ENCODE measurements at regions not wholly inside any gene's neighbourhood (a gene's known extent, or its start where the extent isn't known, plus 50 kb on each side); places are given as distances from the start of the nearest gene placed in this dataset.
"Not testable (repeated sequence)": the region's sequence is repeated elsewhere in the genome, so short reads cannot be mapped to it uniquely, and the experiment has no call there.

- H3K9me3 Mint-ChIP-seq, H3K27ac Mint-ChIP-seq: not testable (repeated sequence)
Measured at GRCh38 chr3:134740077-134740476, 55.0 kb upstream of the EPHB1 start.

GRCh38 chr3:134742202-134742601 lies 52.9 kb upstream of the EPHB1 start:
- H3K27ac Mint-ChIP-seq = no peak overlapping the region
- CTCF ChIA-PET = no interaction called here
- no peak for DNase-seq
- no peaks in the 10 kb centered on the region for H3K4me1 Mint-ChIP-seq
- no peak overlapping the region for H3K4me3 Mint-ChIP-seq
- H3K27me3 Mint-ChIP-seq = peaks cover 4% of the 10 kb centered on the region
- no peaks in the 10 kb centered on the region for H3K36me3 Mint-ChIP-seq (ENCODE audit: low read depth)
- POLR2A ChIA-PET = no interaction called here
- no peaks in the 10 kb centered on the region for H3K9me3 Mint-ChIP-seq

More at GRCh38 chr3:134740077-134740476, 55.0 kb upstream of the EPHB1 start:
- DNase-seq; H3K36me3 Mint-ChIP-seq (ENCODE audit: low read depth); H3K4me3 Mint-ChIP-seq; CTCF ChIA-PET; H3K4me1 Mint-ChIP-seq; POLR2A ChIA-PET: not testable (repeated sequence)
- peaks cover 12% of the 10 kb centered on the region for H3K27me3 Mint-ChIP-seq

- CTCF ChIA-PET = no interaction called here
- no peaks in the 10 kb centered on the region for H3K9me3 Mint-ChIP-seq
Measured at GRCh38 chr3:134743006-134743405, 52.1 kb upstream of the EPHB1 start.

More at GRCh38 chr3:134743006-134743405, 52.1 kb upstream of the EPHB1 start:
- no peaks in the 10 kb centered on the region for H3K36me3 Mint-ChIP-seq (ENCODE audit: low read depth)
- no peak overlapping the region for H3K27ac Mint-ChIP-seq
- H3K4me3 Mint-ChIP-seq = no peak overlapping the region
- DNase-seq = no peak
- H3K4me1 Mint-ChIP-seq = no peaks in the 10 kb centered on the region
- POLR2A ChIA-PET = no interaction called here
- peaks cover 2% of the 10 kb centered on the region for H3K27me3 Mint-ChIP-seq

All from activated CD4-positive, alpha-beta T cell treated with anti-CD3 and anti-CD28 coated beads, Interleukin-2, amount 10 ng/mL, durations not matched to agents 7 days and 5 days (primary cell).